GM12865 (cell line): ENCODE measurements at regions not wholly inside any gene's neighbourhood (a gene's known extent, or its start where the extent isn't known, plus 50 kb on each side); places are given as distances from the start of the nearest gene placed in this dataset.

Experiments
- DNase-seq: peaks from one replicate; pipeline ENCODE4 v3.0.0; 2010; ENCODE audit warnings: low read depth
- H3K4me3 ChIP-seq: 2 replicates; pipeline ENCODE4 v1.5.1; 2011; ENCODE audit warnings: mild to moderate bottlenecking, low read depth, low read length, control low read depth
- TF ChIP-seq, protein P1 (sequence below): IDR thresholded peaks from 2 replicates; pipeline ENCODE4 v1.5.1; 2011; ENCODE audit warnings: low read length, control low read depth, low read depth, inconsistent platforms; ENCODE audit not compliant: insufficient read depth; ENCODE audit errors: missing control alignments

DNA sequence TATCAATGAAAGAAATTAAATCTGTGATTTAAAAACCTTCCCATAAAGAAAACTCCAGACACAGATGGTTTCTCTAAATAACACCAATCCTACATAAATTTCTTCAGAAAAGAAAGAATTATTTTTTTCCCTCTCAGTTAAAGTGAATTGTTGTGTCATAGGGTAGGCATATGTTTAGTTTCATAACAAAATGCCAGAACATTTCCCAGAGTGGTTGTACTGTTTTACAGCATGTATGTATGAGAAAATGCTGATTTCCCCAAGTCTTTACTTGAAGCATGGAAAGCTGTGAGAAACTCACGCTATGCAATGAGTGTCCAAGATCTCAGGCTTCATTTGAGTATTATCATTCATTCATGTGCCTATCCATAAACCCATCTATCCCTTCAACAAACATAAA is 582.5 kb downstream of the ELAVL2 start:
- TF ChIP-seq, protein P1, sequence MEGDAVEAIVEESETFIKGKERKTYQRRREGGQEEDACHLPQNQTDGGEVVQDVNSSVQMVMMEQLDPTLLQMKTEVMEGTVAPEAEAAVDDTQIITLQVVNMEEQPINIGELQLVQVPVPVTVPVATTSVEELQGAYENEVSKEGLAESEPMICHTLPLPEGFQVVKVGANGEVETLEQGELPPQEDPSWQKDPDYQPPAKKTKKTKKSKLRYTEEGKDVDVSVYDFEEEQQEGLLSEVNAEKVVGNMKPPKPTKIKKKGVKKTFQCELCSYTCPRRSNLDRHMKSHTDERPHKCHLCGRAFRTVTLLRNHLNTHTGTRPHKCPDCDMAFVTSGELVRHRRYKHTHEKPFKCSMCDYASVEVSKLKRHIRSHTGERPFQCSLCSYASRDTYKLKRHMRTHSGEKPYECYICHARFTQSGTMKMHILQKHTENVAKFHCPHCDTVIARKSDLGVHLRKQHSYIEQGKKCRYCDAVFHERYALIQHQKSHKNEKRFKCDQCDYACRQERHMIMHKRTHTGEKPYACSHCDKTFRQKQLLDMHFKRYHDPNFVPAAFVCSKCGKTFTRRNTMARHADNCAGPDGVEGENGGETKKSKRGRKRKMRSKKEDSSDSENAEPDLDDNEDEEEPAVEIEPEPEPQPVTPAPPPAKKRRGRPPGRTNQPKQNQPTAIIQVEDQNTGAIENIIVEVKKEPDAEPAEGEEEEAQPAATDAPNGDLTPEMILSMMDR = no peak

DNA sequence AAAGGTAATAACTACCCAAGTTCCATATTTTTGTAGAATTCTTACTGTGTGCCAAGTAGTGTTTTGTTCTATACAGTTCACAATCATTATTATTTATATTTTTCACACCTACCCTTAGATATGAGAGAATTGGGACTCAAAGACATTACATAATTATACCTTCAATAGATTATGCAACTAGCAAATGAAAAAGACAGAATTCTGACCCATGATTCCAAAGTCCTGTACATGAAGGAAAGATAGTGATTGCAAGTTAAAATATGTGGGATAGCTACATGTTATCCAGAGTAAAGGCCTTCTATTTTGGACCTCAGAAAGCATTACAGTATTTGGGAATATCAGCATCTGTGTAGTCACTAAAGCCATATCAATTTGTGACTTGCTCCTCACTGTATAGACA is 581.0 kb downstream of the ELAVL2 start:
- H3K4me3 ChIP-seq = no peak overlapping the region
- DNase-seq = no peak
- TF ChIP-seq, protein P1 = no peak

More for the DNA sequence above, 582.5 kb downstream of the ELAVL2 start:
- no peak for DNase-seq
- no peak overlapping the region for H3K4me3 ChIP-seq

DNA sequence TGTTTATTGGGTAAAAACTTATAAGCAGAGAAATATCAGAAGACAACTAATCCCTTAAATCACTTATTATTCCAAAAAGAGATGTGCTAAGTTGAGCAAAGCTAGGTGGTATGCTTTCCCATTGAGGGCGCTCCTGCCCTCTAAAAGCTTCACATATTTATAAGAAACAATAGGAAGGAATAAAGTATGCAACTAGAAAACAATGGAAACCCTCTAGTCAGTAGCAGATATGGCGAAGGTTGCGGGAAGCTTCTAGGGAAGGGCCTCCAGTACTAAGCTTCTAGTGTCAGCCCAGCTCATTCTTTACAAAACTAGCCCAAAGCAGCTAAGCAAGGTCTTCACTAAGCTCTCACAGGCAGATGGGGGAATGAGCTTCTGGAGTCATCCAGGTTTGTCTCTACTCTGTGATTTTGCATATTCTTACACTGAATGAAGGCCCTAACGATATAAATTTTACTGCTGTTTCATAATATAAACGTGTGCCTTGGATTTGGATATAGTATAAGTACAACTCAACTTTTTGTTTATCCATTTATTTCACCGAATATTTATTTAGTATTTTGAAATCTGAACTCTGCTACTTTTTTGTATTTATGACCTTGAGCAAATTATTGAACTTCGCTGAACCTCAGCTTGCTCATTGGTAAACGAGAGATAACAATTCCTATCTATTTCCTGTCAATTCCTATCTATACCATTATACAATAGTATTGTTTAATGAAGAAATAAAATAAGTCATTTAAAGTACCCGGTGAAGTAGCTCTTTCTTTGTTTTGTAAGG is 571.4 kb downstream of the ELAVL2 start:
- TF ChIP-seq, protein P1 = no peak
- H3K4me3 ChIP-seq = no peak overlapping the region
- DNase-seq = no peak

DNA sequence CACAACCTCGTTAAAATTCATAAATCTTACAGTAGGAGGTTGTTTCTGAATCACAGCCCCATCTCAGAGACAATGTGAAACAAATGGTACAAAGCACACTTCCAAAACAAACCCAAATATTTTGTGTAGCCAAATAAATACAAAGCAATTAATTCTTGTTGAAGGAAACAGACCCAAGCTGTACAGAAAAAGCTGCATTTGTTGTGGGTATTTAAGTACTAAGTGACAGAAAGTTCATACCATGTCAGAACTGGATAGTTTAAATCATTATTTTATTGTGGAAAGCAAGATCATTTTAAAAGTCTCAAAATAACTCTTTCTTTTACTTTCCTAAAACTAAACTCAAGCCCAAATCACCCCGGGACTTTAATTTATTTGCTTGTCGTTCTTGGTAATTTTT is 570.7 kb downstream of the ELAVL2 start:
- no peak for DNase-seq
- TF ChIP-seq, protein P1 = no peak
- no peak overlapping the region for H3K4me3 ChIP-seq

DNA sequence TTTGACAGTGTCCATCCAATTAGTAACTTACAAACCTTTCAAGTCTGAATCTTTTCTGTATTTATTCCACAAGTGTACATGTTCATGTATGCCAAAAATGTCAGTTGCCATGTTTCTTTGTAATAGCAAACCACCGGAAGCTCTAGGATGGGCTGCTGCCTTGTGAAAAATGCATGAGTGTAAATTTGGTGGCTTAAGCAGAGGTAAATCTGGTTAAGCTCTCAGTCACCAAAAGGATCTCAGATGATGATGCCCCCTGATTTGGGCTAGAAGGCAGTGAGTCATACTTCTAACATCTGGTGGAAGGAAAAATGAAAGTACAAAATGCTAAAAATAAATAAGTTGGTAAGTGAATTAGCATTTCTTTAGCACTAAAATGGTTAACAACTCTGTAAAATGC is 567.5 kb downstream of the ELAVL2 start:
- TF ChIP-seq, protein P1 = no peak
- no peak overlapping the region for H3K4me3 ChIP-seq
- DNase-seq = no peak

DNA sequence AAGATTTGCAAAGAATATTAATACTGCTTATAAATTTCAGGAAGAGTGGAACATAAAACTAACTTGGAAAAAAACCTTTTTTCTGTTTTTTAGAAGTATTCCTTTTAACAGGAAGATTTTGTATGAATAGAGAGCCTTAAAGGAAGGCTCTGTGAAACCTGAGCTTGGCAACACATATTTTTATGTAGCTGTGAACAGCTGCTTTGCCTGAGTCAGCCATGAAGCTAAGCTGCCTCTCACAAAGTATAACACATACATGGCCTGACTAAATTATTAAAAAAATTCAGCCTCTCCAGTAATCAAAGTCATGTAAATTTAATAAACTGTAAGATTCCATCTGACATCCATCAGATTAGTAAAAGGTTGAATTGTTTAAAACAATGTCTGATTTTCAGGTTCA is 547.5 kb downstream of the ELAVL2 start:
- no peak overlapping the region for H3K4me3 ChIP-seq
- no peak for DNase-seq
- TF ChIP-seq, protein P1 = no peak

DNA sequence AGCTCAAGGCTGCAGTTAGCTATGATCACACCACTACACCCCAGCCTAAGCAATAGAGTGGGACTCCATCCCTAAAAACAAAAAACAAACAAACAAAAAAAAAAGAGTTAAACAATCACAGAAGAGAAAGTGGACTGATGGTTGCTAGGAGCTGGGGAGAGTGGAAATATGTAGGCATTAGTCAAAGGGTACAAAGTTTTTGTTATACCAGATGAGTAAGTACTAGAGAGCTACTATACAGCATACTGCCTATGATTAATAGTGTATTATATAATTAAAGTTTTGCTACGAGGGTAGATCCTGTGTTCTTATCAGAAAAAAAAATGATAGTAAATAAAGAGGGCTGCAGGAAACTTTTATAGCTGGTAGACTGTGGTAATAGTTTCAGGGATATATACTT is 538.6 kb downstream of the ELAVL2 start:
- TF ChIP-seq, protein P1 = no peak
- DNase-seq = no peak

More for the DNA sequence above, 538.6 kb downstream of the ELAVL2 start:
- H3K4me3 ChIP-seq = no peak overlapping the region
